ENCODE measurements at regions not wholly inside any gene's neighbourhood (a gene's known extent, or its start where the extent isn't known, plus 50 kb on each side); places are given as distances from the start of the nearest gene placed in this dataset.

DNA sequence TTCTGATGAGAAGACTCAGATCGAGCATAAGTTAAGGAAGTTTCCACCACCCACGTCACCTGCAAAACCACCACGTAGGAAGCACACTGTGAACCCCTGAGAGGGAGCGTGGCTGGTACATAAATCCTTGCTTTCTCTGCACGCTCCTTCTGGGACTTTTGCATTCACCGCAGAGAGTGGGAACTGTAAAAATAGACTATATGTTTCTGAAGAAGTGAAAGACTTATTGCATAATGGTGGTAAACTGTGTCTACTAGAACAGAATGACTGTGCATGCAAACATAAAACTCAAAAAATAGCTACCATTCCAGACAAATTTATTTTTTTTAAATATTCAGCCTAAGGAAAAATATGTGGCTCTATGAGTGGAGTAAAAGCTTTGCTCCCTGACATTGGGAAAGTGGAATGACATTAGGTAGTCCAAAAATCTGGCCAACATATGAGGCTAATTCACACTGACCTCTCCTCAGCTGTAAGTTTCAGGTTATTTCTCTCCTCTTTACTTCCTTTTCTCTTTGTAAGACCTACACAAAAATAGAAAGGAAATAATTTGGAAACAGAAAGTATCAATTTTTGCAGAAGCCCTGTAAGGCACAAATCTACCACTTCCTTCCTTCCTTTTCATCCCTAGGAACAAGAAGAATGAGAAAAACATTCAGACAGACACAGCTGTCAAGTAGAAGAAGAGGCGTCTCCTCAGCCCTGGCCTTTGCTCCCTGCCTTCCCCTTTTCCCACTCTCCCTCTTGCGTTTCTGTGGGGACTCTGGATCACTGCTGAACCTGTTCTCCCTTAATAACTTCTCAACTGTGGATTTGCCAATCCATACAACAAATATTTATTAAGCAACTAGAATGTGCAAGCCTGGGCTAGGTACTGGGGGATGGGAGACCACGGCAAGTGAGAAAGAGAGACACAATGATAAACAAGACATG, 264.3 kb upstream of the FOXN3 start:
- TF ChIP-seq CTCF (IDR thresholded peaks at IDR 0.05) (no peak), POLR2A (IDR thresholded peaks at IDR 0.05) (no peak)

All from tibial nerve (tissue), 3 donors.